HG03175 (cell line): ENCODE measurements at regions not wholly inside any gene's neighbourhood (a gene's known extent, or its start where the extent isn't known, plus 50 kb on each side); places are given as distances from the start of the nearest gene placed in this dataset.
"Not testable (repeated sequence)": the region's sequence is repeated elsewhere in the genome, so short reads cannot be mapped to it uniquely, and the experiment has no call there.

Experiments used
- ATAC-seq: cut with Tn5 transposase; IDR thresholded peaks from one replicate; pipeline ENCODE4 v1.9.1; 2021; ENCODE audit warnings: mild to moderate bottlenecking, moderate library complexity; ENCODE audit not compliant: unreplicated experiment

DNA sequence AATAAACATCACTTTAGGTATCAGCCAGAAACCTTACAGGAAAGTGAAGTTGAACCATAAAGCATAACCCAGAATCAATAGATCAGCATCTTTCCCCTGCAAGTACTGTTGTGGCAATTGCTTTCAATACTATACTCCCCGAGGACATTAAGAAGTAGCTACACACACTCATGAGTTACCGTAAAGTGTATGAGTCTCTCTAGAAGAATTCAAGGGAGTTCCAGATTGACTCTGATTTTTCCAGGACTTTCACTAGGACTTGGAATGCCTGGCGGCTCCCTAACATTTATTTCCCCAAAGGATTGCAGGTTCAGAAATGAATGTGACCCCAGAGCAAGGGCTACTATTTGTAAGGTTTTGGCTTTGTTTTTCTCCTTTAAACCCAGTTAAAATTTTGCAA, 465.4 kb upstream of the MDGA2 start:
- no peak for ATAC-seq

DNA sequence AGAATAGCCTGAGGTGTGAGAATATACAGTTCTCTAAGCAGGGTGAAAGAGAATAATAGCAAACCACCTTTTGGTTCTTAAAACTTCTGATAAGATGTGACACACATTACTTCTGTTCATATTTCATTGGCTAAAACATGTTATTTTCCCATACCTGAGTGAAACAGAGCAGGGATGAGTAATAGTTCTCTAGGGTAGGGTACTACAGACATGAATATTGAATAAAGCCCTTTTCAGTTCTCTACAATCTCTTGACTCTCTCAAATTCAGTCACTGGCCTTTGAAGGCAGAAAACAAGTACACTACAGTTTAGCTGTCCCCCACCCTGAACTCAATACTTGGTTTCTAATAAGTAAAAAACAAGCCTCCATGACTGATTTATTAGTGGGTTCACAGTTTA, 454.1 kb upstream of the MDGA2 start:
- ATAC-seq, result no peak

DNA sequence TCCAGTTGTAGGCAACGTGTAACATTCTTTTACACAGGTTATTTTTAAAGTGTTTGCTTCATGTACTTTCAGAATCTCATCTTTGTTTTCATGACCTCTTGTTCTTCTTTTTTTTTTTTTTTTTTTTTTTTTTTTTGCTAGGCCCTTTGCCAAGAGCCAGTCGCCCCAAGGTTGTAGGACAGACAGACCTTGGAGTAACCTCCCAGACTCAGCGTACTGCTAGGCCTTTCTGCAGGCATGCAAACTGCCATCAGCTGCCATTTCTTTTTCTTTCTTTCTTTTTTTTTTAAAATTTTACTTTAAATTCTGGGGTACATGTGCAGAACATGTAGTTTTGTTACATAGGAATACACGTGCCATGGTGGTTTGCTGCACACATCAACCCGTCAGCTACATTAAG, 452.3 kb upstream of the MDGA2 start:
- no peak for ATAC-seq

DNA sequence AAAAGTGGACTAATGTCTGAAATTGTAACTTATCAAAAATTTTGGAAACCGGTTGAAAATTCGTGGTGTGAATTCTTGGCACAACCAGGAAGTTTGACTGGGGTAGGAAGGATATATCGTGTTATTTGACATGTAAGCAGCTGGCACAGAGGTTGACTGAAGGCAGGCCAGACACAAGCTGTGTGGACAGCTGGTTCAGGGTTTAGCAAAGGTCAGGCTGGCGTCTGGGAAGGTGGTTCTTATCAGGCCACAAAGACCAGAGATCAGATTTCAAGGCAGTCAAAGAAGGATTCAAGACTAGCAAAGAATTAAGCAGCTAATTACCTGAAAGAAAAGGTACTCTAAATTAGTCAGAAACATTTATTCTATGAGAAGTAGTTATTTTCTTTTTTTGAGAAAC, 450.2 kb upstream of the MDGA2 start:
- ATAC-seq, result no peak

DNA sequence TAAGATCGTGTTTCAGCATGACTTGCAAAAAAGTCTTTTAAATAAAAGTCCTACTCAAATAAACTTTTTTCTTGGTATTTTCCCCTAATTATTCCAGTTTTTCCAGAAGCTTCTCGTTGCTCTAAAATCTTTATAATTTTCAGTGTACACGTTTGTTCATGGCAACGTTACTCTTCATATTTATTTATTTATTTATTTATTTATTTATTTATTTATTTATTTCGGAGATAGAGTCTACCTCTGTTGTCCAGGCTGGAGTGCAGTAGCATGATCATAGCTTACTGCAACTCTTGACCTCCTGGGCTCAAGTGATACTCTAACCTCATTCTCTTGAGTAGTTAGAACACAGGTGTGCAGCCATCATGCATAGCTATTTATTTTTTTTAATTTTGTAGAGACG, 438.3 kb upstream of the MDGA2 start:
- ATAC-seq, result no peak

DNA sequence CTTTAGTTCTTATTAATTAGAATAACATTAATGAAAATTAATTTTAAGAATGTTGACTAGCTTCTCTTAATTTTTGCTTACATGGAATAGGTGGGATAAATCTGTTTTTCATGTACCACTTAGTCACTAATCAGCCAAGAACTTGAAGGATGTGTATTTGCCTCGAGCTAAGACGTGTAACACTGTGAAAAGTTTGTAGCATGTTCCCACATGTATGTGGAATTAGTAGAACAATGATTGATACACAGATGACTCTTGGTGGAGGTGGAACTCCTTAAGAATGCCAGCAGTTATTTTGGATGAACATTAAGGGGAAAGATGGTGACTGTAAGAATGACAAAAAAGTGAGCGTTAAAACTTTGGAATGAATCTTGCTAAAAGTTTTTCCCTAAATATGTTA, 435.7 kb upstream of the MDGA2 start:
- no peak for ATAC-seq

DNA sequence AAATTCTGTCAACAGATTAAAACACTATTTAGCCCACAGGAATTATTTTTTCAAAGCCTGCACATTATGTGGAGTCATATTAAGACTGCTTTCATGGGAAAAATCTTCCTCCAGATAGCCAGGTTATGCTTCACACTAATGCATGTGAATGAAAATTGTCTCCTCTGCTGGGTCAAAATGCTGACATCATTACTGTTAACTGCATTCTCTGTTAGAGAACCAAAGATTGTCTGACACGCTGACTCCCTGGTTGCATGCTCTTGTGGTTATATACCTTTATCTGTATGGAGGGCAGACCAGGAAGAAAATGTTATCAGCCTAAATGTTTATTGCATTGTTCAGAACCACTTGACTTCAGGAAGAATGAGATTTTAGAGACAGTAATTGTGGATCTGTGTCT, 432.2 kb upstream of the MDGA2 start:
- ATAC-seq, result no peak

DNA sequence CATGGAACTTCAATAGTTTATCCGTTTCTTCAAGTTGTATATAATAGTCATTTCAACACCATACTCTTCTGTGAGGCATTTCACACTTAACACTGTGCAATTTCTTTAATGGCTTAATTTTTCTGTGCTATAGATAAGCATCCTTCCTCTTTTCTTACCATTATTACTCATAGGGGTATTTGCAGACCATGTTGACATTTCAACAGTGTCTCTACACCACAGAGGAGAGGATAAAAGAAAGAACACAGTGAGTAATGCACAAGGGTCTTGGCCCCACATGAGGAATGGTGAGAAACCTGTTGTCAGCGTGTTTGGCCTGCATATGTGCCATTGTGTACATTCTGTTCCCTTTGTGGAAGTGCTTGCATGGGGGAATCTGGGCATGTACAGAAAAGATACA, 421.5 kb upstream of the MDGA2 start:
- ATAC-seq, result no peak

DNA sequence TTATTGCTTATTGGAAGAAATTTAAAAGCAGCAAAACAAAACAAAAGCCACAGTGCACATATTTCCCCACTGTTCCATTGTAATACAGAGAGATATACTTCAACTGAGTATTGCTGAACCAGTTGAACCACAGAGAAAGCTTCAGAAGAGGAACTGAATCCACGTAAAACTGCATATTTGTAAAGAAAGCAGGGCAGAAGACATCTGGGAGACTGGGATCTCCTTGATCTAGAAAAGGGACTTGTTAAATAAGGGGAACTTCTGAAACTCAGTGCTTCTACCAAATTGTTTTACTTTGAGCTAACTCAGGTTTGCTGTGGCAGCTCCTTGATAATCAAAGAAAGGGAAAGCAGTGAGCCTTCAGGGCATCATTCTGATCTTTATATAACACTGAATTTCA, 411.1 kb upstream of the MDGA2 start:
- ATAC-seq, result no peak

DNA sequence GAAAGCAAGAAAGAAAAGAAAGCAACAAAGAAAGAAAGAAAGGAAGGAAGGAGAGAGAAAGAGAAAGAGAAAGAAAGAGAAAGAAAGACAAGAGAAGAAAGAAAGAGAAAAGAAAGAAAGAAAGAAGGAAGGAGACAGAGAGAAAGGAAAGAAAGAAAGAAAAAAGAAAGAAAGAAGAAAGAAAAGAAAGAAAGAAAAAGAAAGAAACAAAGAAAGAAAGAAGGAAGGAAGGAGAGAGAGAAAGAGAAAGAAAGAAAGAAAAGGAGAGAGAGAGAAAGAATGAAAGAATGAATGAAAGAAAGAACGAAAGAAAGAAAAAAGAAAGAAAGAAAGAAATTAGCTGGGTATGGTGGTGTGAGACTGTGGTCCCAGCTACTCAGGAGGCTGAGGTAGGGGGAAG, 400.1 kb upstream of the MDGA2 start:
- no peak for ATAC-seq

DNA sequence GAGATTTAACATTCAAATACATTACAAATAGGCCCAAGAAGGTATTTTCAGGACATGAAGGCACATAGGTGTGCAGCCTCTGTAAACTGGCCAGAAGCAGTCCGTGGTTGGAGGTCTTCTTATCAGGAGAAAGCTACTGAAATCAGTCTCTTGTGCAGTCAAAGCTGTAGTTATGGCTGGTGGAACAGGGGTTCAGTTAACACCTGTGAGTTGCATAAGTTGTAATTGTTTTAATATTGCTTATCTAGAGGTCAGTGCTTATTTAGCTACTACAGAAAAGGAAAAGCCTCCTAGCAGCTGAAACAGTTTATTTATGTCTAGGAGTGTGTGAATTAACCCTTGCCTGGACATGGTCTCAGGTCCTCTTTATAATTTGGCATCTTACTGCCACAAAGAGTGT, 377.6 kb upstream of the MDGA2 start:
- ATAC-seq, result no peak

DNA sequence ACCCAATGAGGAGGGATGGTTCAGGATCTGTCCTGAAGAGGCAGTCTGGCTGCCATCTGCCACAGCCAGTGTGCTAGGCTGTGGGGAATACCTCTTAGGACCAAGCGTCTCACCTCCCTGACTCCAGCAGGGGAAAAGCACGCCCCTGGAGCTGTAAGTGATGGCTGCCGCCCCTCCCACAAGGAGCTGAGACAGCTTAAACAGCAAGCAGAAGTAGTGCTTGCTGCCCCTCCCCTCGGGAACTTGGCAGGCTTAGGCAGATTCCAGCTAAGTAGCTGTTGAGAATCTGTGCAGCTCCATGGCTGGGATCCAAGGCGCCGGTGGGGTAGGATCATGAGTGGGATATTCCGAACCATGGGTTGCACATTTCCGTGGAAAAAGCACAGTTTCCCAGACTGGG, 360.4 kb upstream of the MDGA2 start:
- ATAC-seq, result no peak

DNA sequence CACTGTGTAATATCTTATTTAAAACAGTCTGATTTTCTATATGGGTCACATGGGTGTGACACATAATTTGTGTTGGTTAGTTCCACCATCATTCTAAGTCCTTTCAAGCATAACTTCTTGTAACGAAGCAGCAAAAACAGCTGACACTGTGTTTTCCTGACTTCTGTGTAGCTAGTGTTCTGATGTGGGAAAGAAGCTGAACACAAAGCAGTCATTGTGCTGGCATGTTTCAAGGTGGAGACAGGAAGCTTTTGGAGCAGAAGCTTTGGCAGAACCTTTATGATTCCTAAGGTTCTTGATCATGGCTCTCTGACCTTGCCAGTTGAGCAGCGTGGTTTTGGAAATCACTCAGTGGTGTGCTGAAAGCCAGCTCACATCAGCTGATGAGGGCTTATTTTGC, 351.7 kb upstream of the MDGA2 start:
- no peak for ATAC-seq

DNA sequence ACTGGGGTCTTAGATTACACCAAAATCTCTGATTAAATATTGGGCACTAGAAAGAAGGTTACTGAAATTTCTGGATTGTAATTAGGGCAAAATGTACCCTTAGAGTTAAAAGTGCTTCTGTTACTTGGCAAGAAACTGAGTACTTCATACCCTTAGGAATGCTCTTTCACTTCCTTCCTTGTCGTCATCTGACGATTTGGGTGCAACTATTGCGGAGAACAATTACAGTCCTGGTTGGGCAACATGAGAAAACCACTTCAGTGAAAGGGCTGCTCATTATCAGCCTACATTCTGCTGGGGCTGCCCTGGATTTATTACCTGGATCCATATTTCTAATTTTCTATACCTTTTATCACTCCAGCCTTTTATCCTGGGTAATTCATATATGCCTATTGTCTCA, 348.5 kb upstream of the MDGA2 start:
- no peak for ATAC-seq

DNA sequence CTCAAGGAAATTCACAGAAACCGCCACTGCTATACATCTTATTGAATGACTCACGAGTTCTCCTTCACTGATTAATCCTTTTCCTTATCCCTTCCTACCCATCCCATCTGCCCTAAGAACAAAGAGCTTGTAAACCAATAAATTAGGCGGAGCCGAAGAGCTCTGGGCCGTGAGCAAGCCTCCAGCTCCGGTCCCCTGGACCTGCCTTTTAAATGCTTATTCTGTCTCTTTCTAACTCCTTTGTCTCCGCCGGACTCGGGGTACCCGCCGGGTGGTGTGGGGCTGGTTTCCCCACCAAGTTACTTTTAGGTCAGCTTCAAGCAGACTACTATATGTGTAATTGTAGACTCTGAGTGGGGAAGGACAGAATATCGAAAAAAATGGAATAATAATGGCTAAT, 336.1 kb upstream of the MDGA2 start:
- ATAC-seq, result not testable (repeated sequence)

DNA sequence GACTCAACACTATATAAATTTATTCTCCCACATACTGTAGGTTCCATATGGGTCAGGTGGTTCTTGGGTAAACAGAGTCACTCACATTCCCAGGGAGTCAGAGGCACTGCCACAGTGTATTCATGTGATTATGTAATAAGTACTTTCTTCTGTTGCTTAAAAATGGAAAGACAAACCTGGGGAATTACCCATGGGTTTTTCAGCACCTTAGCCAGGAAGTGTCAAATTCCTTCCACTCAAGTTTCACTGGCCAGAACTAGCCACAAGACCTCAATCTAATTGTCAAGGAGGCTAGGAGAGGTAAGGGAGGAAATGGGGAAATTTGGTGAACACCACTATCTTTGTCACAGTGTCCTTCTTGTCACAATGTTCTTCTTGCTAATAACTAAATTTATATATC, 333.2 kb upstream of the MDGA2 start:
- ATAC-seq, result no peak

DNA sequence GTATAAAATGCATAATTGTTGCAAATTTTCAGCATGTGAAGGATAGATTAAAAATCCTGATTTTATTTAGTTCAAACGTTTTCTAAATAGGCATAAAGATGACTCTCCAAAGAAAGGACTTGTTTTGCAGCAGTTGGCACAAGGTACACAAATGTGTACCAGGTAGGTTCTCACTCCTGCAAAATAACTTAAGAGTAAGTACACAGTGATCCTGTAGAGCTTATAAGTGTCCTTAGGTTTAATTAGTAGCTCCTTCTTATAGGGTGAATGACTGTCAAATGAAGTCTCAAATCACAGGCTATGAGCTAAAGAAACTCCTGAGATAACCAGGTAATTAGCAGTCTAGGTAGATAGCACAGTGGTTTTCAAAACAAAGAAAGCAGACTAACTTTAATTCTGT, 330.6 kb upstream of the MDGA2 start:
- no peak for ATAC-seq

DNA sequence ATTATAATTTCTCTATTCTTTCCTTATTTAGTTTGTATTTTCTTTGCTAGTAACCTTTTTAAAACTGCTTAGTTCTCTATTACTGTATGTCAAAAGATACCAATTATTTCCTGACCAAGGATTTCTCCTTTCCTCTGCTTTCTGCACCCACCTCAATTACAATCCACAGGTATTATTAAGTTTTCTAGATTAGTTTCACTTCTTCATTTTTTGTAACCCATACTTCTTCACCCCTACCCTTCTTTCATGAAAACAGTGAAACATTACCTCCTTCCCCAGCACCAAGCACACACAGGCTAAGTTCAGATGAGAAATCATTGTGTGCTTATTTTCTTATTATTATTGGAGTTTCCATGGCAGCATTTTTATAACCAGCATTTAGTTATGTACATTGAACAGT, 318.5 kb upstream of the MDGA2 start:
- no peak for ATAC-seq

DNA sequence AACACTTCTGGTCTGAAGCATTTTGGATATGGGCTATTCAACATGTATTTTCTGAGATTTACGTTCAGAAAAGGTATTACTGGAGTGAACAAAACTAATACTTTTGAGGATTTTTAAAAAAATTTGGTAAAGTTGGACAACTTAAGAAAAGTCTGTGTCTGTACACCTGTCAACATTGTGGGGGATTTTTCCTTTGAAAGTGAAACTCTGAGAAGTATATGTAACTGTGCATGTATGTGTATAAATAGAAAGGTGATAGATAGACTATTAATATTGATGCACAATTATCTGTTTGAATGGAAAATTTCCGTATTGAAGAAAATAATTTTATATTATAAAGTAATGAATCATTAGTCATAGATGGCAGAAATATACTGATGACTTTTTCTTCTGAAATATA, 312.8 kb upstream of the MDGA2 start:
- no peak for ATAC-seq

DNA sequence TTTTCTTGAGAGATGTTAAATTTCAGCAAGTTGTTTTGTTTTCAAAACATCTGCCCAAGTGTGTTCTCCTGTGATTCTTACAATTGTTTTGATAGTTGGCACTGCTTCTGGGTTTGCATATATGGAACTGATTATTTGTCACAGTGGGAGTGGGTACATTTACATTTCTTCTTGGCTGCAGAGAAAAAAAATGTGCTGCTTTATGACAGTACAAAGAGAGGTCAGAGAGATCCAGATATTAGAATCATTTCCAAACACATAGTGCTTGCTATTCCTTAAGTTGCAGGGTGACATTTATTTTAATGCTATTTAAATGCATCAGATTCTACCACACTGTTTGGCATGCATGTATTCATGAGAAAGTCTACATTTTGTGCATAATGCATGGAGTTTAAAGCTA, 303.5 kb upstream of the MDGA2 start:
- ATAC-seq, result no peak

DNA sequence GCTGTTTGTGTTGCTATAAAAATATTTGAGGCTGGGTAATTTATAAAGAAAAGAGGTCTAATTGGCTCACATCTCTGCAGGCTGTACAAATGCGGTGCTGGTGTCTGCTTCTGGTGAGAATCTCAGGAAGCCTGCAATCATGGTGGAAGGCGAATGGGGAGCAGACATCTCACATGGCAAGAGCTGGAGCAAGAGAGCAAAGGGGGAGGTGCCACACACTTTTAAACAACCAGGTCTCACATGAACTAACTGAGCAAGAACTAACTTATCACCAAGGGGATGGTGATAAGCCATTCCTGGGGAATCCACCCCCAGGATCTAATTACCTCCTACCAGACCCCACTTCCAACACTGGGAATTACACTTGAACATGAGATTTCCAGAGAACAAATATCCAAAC, 300.7 kb upstream of the MDGA2 start:
- no peak for ATAC-seq

DNA sequence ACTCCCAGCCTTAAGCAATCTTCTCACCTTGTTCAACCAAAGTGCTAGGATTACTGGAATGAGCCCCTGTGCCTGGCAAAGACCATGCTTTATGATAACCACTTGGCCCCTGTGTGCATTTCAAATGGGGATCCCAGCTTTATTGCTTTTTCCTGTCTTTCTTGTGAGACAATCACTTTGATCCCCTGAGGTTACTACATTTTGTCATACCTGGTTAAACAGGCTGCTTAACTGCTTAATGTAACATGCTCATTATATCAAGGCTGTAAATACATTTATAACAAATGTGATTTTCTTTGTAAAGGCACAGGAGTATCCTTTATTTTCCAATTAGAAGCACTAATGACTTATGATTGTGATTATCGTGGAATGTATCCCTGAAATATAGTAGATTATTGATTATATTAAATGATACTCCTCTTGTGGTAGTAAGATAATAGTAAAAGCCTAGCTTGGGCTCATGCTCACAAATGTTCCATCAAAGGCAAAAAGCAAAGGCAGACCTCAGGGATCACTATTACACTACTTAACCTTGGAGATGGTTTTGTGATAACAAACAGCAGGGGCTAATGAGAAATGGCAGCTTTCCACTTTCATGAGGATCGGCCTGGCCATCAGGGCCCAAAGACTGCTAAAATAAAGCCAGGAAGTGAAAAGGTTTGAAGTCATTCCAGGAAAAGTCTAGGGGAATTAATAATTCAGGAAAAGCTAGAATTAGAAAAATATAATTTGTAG, 290.8 kb upstream of the MDGA2 start:
- no peak for ATAC-seq

DNA sequence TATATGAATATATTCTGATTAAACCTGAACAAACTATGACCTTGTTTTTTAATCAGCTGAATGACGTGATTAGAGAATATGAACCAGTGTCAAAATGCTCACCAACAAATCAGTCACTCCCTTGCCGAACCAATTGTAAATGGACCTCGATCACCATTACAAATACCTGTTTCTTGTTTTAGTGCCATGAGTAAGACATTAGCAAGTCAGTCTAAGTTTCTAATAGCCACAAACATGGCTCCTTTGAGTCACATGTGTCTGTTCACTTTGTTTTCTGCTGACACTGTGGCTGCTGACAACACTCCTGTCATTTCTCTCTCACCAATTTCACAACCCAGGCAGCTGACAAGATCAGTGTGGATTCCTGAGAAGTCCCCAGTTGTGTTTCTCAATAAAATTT, 286.2 kb upstream of the MDGA2 start:
- ATAC-seq, result no peak

DNA sequence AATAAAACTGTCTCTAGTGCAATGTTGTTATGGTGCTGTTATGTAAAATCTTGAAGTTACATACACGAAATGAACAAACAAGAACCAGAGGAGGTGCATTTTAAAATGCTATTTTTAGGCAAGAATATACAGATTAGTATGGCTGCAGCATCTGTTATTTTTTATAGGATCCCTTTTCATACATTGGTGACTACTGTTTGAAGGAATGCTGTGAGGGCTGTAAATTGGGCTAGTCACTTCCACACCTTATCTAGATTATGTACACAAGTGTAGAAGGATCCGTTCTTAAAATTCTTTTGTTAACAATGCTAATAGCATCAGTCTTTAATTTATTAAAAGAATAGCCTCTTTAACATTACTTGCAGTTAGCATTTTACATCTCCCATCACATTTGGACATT, 284.3 kb upstream of the MDGA2 start:
- no peak for ATAC-seq
